GM03348 (cell line): ENCODE measurements at regions not wholly inside any gene's neighbourhood (a gene's known extent, or its start where the extent isn't known, plus 50 kb on each side); places are given as distances from the start of the nearest gene placed in this dataset.

Experiments used
- DNase-seq: peaks from one replicate; pipeline ENCODE4 v3.0.0; 2012; ENCODE audit warnings: low spot score

DNA sequence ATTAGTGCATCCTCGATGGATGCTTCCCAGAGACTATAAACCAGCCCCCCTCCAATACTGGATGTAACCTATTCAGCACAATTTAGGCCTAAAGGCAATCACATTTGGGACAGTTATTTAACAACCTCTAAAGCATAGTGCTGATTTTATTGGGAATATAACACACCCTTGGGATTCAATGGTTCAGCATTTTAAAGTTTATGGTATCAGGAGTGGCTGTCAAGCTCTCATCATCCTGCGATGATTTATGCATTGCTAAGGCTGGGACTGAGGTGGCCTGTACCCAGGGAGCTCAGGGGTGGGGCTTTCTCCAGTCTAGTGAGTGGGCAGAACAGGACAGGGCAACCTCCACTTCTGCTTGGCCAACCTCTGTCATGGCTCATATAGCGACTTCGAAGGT, 464.9 kb downstream of the INHBA start:
- no peak for DNase-seq

GRCh38 chr7:41232086-41232485, 470.8 kb downstream of the INHBA start:
- DNase-seq: no peak

- DNase-seq: peak; percentile 16
Measured at GRCh38 chr7:41224063-41224763, 478.7 kb downstream of the INHBA start.

GRCh38 chr7:41222746-41223145, 480.1 kb downstream of the INHBA start:
- no peak for DNase-seq

- no peak for DNase-seq
Measured at GRCh38 chr7:41220266-41220665, 482.6 kb downstream of the INHBA start.

GRCh38 chr7:41219276-41219675, 483.6 kb downstream of the INHBA start:
- DNase-seq: no peak

- no peak for DNase-seq
Measured at GRCh38 chr7:41217306-41217705, 485.6 kb downstream of the INHBA start.

- no peak for DNase-seq
Measured at GRCh38 chr7:41207141-41207540, 495.7 kb downstream of the INHBA start.

DNA sequence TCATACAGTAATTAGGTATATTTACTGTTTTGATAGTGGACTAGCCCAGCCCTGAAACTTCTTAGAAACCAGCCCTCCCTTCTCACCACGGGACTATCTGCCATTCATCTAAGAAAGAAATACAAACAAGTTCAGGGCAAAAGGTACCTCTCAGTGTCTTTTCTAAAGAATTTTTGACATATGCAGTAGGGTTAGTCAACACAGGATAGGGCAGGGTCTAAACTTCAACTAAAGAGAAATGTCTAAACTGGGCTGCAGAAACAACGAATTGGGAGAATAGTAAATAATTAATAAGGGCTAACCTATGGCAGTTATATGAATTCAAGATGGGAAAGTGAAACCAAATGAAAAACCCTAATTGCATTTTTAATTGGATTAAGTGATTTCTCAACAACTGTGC, 496.6 kb downstream of the INHBA start:
- no peak for DNase-seq

DNA sequence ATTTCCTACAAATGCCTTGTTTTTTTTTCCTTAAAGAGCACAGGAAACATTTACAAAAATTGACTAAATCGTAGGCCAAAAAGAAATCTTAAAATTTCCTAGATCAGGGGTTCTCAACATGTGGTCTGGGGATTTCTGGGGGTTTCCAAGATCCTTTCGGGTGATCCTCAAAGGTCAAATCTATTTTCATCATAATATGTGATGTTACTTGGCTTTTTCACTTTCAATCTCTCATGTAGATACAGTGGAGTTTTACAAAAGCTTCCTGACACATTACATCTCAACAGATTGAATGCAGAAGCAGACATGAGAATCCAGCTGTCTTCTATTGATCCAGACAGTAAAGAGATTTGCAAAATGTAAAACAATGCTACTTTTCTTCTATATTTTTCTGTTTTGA, 497.3 kb downstream of the INHBA start:
- no peak for DNase-seq

GRCh38 chr7:41203542-41203941, 499.3 kb downstream of the INHBA start:
- DNase-seq: no peak

DNA sequence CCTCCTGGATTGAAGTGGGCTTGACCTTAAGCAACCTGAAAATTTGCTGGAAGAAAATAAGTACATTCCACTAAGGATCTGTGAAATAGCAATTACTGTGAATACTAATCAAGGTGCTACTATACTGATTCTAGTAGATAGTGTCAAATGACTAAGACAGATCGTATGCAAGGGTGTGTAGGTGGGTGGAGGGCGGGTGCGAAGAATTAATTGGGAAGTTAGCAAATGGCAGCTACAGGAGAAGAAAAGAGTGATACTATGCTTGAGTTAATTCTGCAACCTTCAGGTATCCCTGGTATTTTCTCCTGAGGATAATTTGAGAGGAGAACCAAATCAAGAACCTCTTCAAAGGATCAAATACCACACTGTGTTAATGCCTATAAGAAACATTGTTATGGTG, 501.9 kb downstream of the INHBA start:
- DNase-seq: no peak

DNA sequence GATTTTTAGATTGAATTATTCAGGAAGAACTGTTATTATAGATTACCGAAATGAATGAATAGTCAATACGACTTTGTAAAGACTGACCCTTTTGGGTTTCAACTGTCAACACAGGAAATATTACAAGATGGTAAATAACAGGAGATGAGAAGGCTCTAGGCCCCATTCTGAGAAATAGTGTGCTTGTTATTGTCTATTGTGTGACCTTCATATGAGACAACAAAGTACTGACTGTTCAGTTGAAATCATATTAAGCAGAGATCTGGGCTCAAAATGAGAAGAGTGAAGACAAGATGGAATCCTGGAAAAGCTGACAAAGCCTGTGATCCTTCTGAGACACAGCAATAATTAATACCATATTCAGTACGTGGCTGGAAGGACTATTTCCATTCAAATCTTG, 503.8 kb downstream of the INHBA start:
- DNase-seq: no peak

DNA sequence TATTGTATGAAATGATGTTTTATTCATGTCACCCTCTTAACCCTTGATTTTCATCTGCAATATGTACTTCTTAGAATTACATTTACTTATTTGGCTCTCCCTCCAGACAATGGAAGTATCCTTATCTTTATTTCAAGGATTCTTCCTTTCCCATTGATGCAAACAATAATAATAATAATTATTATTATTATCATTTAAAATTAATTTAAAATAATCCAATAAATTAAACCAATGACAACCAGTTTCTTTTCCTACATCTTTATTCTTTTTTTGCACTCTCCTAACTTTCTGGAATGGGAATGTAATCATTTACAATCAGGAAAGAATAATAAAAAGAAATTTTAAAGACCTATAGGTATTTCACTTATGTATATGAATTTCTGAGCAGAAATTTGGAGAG, 504.4 kb downstream of the INHBA start:
- no peak for DNase-seq

GRCh38 chr7:41197769-41198168, 505.1 kb downstream of the INHBA start:
- no peak for DNase-seq

DNA sequence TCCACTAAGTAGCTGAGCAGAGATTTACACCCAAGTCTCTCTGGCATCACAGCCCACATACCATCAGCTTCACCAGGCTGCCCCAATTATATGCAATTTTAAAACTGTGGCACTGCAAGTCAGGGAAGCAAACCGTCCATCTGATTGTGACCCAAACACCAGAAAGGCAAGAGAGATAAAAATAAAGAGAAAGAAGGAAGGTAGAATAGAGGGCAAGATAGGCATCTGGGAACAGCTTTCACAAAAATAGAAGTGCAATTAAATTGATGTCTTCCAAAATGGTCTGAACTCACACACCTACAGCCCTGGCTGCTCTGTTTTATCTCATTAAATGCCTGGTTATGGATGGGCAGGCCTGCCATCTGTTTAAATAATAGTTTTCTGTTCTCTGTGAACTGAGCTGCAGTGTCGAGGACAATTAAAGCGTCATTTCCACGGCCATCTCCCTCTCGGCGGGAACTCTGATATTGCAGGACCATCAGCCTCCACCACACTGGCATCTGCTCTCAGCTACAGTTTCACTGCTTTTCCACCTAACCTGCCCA, 509.1 kb downstream of the INHBA start:
- DNase-seq: no peak

GRCh38 chr7:41190581-41190980, 512.3 kb downstream of the INHBA start:
- no peak for DNase-seq

GRCh38 chr7:41189866-41190265, 513.0 kb downstream of the INHBA start:
- peak; percentile 66 for DNase-seq

- peak; percentile 65 for DNase-seq
Measured at GRCh38 chr7:41188163-41189130, 514.4 kb downstream of the INHBA start.

DNA sequence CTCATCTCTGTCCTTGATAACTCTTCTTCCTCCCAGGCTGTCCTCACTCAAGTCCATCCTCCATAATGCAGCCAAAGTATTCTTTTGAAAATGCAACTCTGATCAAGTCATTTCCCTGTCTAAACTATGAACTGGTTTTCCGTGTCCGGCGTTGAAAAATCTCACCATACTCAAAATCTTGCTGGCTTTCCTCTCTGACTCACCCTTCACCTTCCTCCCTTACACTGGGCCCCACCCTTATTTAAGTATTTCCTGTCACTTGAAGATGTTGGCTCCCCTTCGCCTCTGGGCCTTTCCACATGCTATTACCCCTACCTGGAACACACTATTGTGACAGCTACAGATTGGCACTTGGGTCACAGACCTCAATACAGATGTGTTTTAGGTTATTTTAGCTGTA, 515.6 kb downstream of the INHBA start:
- DNase-seq: no peak

DNA sequence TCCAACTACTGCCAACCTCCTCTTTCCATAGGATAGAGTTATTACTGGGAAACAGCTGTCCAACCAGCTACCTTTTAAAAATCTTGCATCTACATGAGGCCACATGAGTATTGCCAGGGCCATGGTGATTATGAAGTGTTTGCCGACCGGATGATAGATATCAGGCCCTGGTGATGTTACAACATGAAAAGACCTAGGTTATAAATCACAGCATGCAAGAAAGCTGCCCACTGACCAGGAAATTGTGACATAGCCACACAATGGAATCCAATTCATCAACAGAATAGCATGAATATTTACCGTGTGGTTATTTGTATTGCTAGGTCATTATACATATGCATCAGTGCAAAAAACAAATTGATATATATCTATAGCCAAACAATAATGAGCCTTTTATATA, 517.0 kb downstream of the INHBA start:
- no peak for DNase-seq

GRCh38 chr7:41183741-41184140, 519.1 kb downstream of the INHBA start:
- DNase-seq: no peak

GRCh38 chr7:41182782-41183181, 520.1 kb downstream of the INHBA start:
- no peak for DNase-seq
